ENCODE measurements at regions not wholly inside any gene's neighbourhood (a gene's known extent, or its start where the extent isn't known, plus 50 kb on each side); places are given as distances from the start of the nearest gene placed in this dataset.

DNA sequence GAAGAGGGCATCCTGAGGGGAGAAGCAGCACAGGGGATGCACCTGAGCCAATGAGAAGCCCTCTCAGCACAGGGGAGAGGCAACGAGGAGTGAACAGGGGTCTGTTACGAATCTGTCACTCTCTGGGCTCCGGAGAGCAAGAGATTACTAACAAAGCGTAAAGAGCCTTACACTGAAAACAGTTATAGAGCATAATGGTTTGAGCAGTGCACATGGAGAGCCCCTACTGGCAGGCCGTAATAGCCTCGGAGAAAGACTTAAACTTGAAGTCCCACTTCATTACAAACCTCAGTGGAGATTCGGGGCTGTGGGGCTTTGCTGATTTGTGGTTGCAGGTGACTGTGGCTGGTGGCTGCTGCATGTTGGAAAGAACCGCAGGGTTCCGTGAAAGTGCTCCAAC lies 271.5 kb upstream of the TMC3 start:
- TF ChIP-seq, protein P1, sequence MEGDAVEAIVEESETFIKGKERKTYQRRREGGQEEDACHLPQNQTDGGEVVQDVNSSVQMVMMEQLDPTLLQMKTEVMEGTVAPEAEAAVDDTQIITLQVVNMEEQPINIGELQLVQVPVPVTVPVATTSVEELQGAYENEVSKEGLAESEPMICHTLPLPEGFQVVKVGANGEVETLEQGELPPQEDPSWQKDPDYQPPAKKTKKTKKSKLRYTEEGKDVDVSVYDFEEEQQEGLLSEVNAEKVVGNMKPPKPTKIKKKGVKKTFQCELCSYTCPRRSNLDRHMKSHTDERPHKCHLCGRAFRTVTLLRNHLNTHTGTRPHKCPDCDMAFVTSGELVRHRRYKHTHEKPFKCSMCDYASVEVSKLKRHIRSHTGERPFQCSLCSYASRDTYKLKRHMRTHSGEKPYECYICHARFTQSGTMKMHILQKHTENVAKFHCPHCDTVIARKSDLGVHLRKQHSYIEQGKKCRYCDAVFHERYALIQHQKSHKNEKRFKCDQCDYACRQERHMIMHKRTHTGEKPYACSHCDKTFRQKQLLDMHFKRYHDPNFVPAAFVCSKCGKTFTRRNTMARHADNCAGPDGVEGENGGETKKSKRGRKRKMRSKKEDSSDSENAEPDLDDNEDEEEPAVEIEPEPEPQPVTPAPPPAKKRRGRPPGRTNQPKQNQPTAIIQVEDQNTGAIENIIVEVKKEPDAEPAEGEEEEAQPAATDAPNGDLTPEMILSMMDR (IDR thresholded peaks at IDR 0.05) = no peak
- TF ChIP-seq POLR2A (IDR thresholded peaks at IDR 0.05) = no peak
